ENCODE measurements at regions not wholly inside any gene's neighbourhood (a gene's known extent, or its start where the extent isn't known, plus 50 kb on each side); places are given as distances from the start of the nearest gene placed in this dataset.

- Histone ChIP-seq H3K4me1 (ENCODE audit: control insufficient read depth, extremely low read depth, insufficient read depth, low read length) (no peaks in the 10 kb centered on the region), H3K4me2 (ENCODE audit: control insufficient read depth, extremely low read depth, insufficient read depth, low read depth, low read length) (no peak overlapping the region), H3K9me1 (ENCODE audit: control insufficient read depth, extremely low read depth, insufficient read depth, low read length) (no peaks in the 10 kb centered on the region), H3K27ac (ENCODE audit: control insufficient read depth, insufficient read depth, low read length) (no peak overlapping the region), H3K4me3 (ENCODE audit: control insufficient read depth in 2 of 3, extremely low read depth in 1 of 3, insufficient read depth in 2 of 3, low read depth in 1 of 3, low read length in 3 of 3) (no peak overlapping the region), H3K36me3 (ENCODE audit: control insufficient read depth in 2 of 2, extremely low read depth in 1 of 2, insufficient read depth in 2 of 2, low read length in 2 of 2) (no peaks in the 10 kb centered on the region), H3K9me3 (ENCODE audit: control insufficient read depth, low read depth, low read length) (no peaks in the 10 kb centered on the region), H3K9ac (ENCODE audit: control insufficient read depth, extremely low read depth, insufficient read depth, low read length) (no peak overlapping the region), H3K79me2 (ENCODE audit: control insufficient read depth, insufficient read depth, low read length) (no peaks in the 10 kb centered on the region), H2AFZ (ENCODE audit: control insufficient read depth, low read length) (no peak overlapping the region), H3K27me3 (ENCODE audit: control insufficient read depth, extremely low read depth, insufficient read depth, low read length) (no peaks in the 10 kb centered on the region), H4K20me1 (ENCODE audit: control insufficient read depth, extremely low read depth, insufficient read depth, low read length) (no peaks in the 10 kb centered on the region)
- dilution Hi-C loops (cut with MboI; ENCODE audit: extremely low pct_ligation_motif_present, low sequenced_read_pairs): no loop called here
- FAIRE-seq: no peak
- TF ChIP-seq EZH2 (IDR thresholded peaks at IDR 0.05; ENCODE audit: low read length): no peak
- no peak for TF ChIP-seq CTCF (optimal IDR thresholded peaks at IDR 0.05 in 1 of 3, IDR thresholded peaks at IDR 0.05 in 1 of 3, conservative IDR thresholded peaks at IDR 0.05 in 1 of 3; ENCODE audit: extremely low read depth in 1 of 3, insufficient read depth in 2 of 3, low read length in 3 of 3)
- no peak for DNase-seq (ENCODE audit: low read depth, low spot score)
These were observed 600.4 kb upstream of the CHAC2 start for GRCh38 chr2:53167227-53167626.

GRCh38 chr2:53150146-53150545, 617.5 kb upstream of the CHAC2 start:
- dilution Hi-C loops (cut with MboI; ENCODE audit: extremely low pct_ligation_motif_present, low sequenced_read_pairs): no loop called here
- H3K4me2 ChIP-seq (ENCODE audit: control insufficient read depth, extremely low read depth, insufficient read depth, low read depth, low read length): no peak overlapping the region
- TF ChIP-seq CTCF (optimal IDR thresholded peaks at IDR 0.05 in 1 of 3, IDR thresholded peaks at IDR 0.05 in 1 of 3, conservative IDR thresholded peaks at IDR 0.05 in 1 of 3; ENCODE audit: extremely low read depth in 1 of 3, insufficient read depth in 2 of 3, low read length in 3 of 3) (no peak), EZH2 (IDR thresholded peaks at IDR 0.05; ENCODE audit: low read length) (no peak)

More at GRCh38 chr2:53150146-53150545, 617.5 kb upstream of the CHAC2 start:
- Histone ChIP-seq H3K9ac (ENCODE audit: control insufficient read depth, extremely low read depth, insufficient read depth, low read length) (no peak overlapping the region), H3K36me3 (ENCODE audit: control insufficient read depth in 2 of 2, extremely low read depth in 1 of 2, insufficient read depth in 2 of 2, low read length in 2 of 2) (no peaks in the 10 kb centered on the region), H4K20me1 (ENCODE audit: control insufficient read depth, extremely low read depth, insufficient read depth, low read length) (no peaks in the 10 kb centered on the region), H2AFZ (ENCODE audit: control insufficient read depth, low read length) (no peak overlapping the region), H3K9me1 (ENCODE audit: control insufficient read depth, extremely low read depth, insufficient read depth, low read length) (no peaks in the 10 kb centered on the region), H3K27me3 (ENCODE audit: control insufficient read depth, extremely low read depth, insufficient read depth, low read length) (no peaks in the 10 kb centered on the region), H3K79me2 (ENCODE audit: control insufficient read depth, insufficient read depth, low read length) (no peaks in the 10 kb centered on the region), H3K9me3 (ENCODE audit: control insufficient read depth, low read depth, low read length) (no peaks in the 10 kb centered on the region), H3K4me3 (ENCODE audit: control insufficient read depth in 2 of 3, extremely low read depth in 1 of 3, insufficient read depth in 2 of 3, low read depth in 1 of 3, low read length in 3 of 3) (no peak overlapping the region), H3K4me1 (ENCODE audit: control insufficient read depth, extremely low read depth, insufficient read depth, low read length) (no peaks in the 10 kb centered on the region), H3K27ac (ENCODE audit: control insufficient read depth, insufficient read depth, low read length) (no peak overlapping the region)
- DNase-seq (ENCODE audit: low read depth, low spot score) (no peak), FAIRE-seq (no peak)
